ENCODE measurements at regions not wholly inside any gene's neighbourhood (a gene's known extent, or its start where the extent isn't known, plus 50 kb on each side); places are given as distances from the start of the nearest gene placed in this dataset.

GRCh38 chr10:61225939-61226338, 227.2 kb downstream of the TMEM26 start:
- TF ChIP-seq CTCF (IDR thresholded peaks at IDR 0.05) (no peak), EZH2 (IDR thresholded peaks at IDR 0.05; ENCODE audit: borderline replicate concordance, insufficient read depth, low read depth, low read length, poor library complexity, severe bottlenecking) (no peak)

Measured in B cell (primary cell).